K562 (cell line): ENCODE measurements at regions not wholly inside any gene's neighbourhood (a gene's known extent, or its start where the extent isn't known, plus 50 kb on each side); places are given as distances from the start of the nearest gene placed in this dataset.
"Not testable (repeated sequence)": the region's sequence is repeated elsewhere in the genome, so short reads cannot be mapped to it uniquely, and the experiment has no call there.

ENCODE experiments used
- ATAC-seq: fragments of 200-7000 bp; cut with Tn5 transposase; 3 replicates; pipeline ENCODE4 v1.9.1; 2020; ENCODE audit warnings: moderate library complexity
- BruUV-seq: library from RNA; stranded (reverse); fragments of 400-500 nt; replicated peaks from 2 replicates; lab custom pipeline; 2021; lab: Mats Ljungman, UMichigan
- CTCF ChIA-PET: fragments of 300-600 bp; formaldehyde crosslinking; extraction: SDS; loops from one replicate; lab custom pipeline; 2021; ENCODE audit warnings: low intra/inter-chr PET ratio; lab: Yijun Ruan, JAX
- POLR2A ChIA-PET: fragments of 300-600, 350-650 bp; sonication (Branson Sonifier 250); formaldehyde crosslinking; extraction: SDS; loops from one replicate; lab custom pipeline; 2021; ENCODE audit warnings: antibody characterized with exemption, inconsistent platforms; lab: Yijun Ruan, JAX
- DNase-seq, 4 experiments: peaks; one replicate each; pipeline versions ENCODE4 v3.0.0 to v3.0.0-alpha.2; 2011 to 2018; ENCODE audit warnings: low spot score in 3 of 4, mixed read lengths in 3 of 4; ENCODE audit errors: extremely low read depth in 1 of 4
- FAIRE-seq: peaks from 2 replicates; lab custom pipeline; 2011; peaks lifted over from hg19 to GRCh38; lab: Jason Lieb, UNC
- H2AFZ ChIP-seq: 2 replicates; pipeline ENCODE4 v1.6.0; 2011; ENCODE audit warnings: low read depth, low read length, control low read depth, inconsistent platforms
- H3K27ac ChIP-seq: fragments of 200-600 bp; 3 replicates; pipeline ENCODE4 v1.8.0; 2011; ENCODE audit warnings: low read depth, mild to moderate bottlenecking, control low read depth, inconsistent platforms, low read length, moderate library complexity, mixed read lengths; ENCODE audit errors: extremely low read depth
- H3K27me3 ChIP-seq, 2 experiments: fragments of 300-600 bp in 1 of 2; 2 replicates in 1 of 2; 3 replicates in 1 of 2; pipeline versions ENCODE4 v1.6.0 to v1.8.0; 2011; ENCODE audit warnings: inconsistent platforms in 2 of 2, low read length in 2 of 2, mild to moderate bottlenecking in 1 of 2, mixed read lengths in 1 of 2, moderate library complexity in 1 of 2; ENCODE audit not compliant: control insufficient read depth in 2 of 2, insufficient read depth in 2 of 2
- H3K36me3 ChIP-seq: fragments of 300-600 bp; 3 replicates; pipeline ENCODE4 v1.8.0; 2011; ENCODE audit warnings: mild to moderate bottlenecking, low read length, inconsistent platforms; ENCODE audit not compliant: control insufficient read depth, insufficient read depth
- H3K4me1 ChIP-seq, 2 experiments: fragments of 200-600 bp in 1 of 2; replicated peaks in 1 of 2; 2 replicates in 1 of 2; 3 replicates in 1 of 2; pipeline versions ENCODE4 v1.5.1 to v1.8.0; 2011; ENCODE audit warnings: inconsistent platforms in 2 of 2, low read length in 2 of 2, mild to moderate bottlenecking in 1 of 2, mixed read lengths in 1 of 2, moderate library complexity in 1 of 2; ENCODE audit not compliant: control insufficient read depth in 2 of 2, insufficient read depth in 2 of 2
- H3K4me2 ChIP-seq: 2 replicates; pipeline ENCODE4 v1.6.1; 2011; ENCODE audit warnings: low read length, control low read depth, inconsistent platforms, mixed read lengths; ENCODE audit not compliant: insufficient read depth
- H3K4me3 ChIP-seq: fragments of 200-600 bp; sonication (generic), shearing (Covaris generic); 2 replicates; pipeline ENCODE4 v1.5.1; 2016; ENCODE audit warnings: control low read depth, inconsistent platforms
- H3K79me2 ChIP-seq: fragments of 200-600 bp; 3 replicates; pipeline ENCODE4 v1.8.0; 2011; ENCODE audit warnings: low read length, inconsistent platforms; ENCODE audit not compliant: control insufficient read depth, insufficient read depth
- H3K9ac ChIP-seq, 2 experiments: 2 replicates each; pipeline versions ENCODE4 v1.6.0 to v1.6.1; 2011; ENCODE audit warnings: low read depth in 2 of 2, low read length in 2 of 2, control low read depth in 1 of 2, inconsistent platforms in 1 of 2, mild to moderate bottlenecking in 1 of 2, mixed read lengths in 1 of 2; ENCODE audit not compliant: insufficient read depth in 1 of 2
- H3K9me1 ChIP-seq: one replicate; pipeline ENCODE4 v1.6.0; 2011; ENCODE audit warnings: inconsistent platforms, mild to moderate bottlenecking, low read length, moderate library complexity; ENCODE audit not compliant: control insufficient read depth, insufficient read depth
- H3K9me3 ChIP-seq: replicated peaks from 2 replicates; pipeline ENCODE4 v1.5.1; 2011; ENCODE audit warnings: low read depth, low read length, inconsistent platforms; ENCODE audit not compliant: control insufficient read depth, insufficient read depth
- H4K20me1 ChIP-seq: replicated peaks from 2 replicates; pipeline ENCODE4 v1.6.1; 2011; ENCODE audit warnings: low read length, inconsistent platforms, mixed read lengths; ENCODE audit not compliant: control insufficient read depth, insufficient read depth
- WGBS: fragments of 100-300 bp; shearing (Covaris generic); methylation state at CpG from one replicate; pipeline ENCODE4 v1.1.6; 2016; ENCODE audit warnings: low coverage, mixed read lengths; ENCODE audit not compliant: insufficient coverage; ENCODE audit errors: missing lambda C conversion rate; 5-methylcytosine and 5-hydroxymethylcytosine counted together
- in situ Hi-C: fragments of 300-500 bp; cut with MboI; formaldehyde crosslinking; loops from 4 replicates; pipeline ENCODE4 v1.15.0; 2018; ENCODE audit warnings: inconsistent platforms, mixed read lengths
- intact Hi-C: fragments of 100-400 bp; cut with micrococcal nuclease; formaldehyde crosslinking; loops from 2 replicates; pipeline ENCODE4 v1.14.2; 2022

GRCh38 chr16:34062620-34063253, 603.3 kb downstream of the TP53TG3F start:
- H3K79me2 ChIP-seq, H4K20me1 ChIP-seq, H3K36me3 ChIP-seq, H3K4me3 ChIP-seq, H3K9me3 ChIP-seq, H2AFZ ChIP-seq, H3K4me2 ChIP-seq, H3K9ac ChIP-seq, CTCF ChIA-PET, intact Hi-C loops, H3K27ac ChIP-seq, in situ Hi-C loops, H3K9me1 ChIP-seq, H3K27me3 ChIP-seq, H3K4me1 ChIP-seq, POLR2A ChIA-PET, DNase-seq, FAIRE-seq, BruUV-seq: not testable (repeated sequence)
- 0% methylated on average over 4 of the region's 4 CpGs for WGBS
- ATAC-seq, result peak; percentile 25; the same call in 1 of the 3 replicates

GRCh38 chr16:34063498-34064157, 604.2 kb downstream of the TP53TG3F start:
- H3K9me1 ChIP-seq, result not testable (repeated sequence)

GRCh38 chr16:34064602-34065001, 605.2 kb downstream of the TP53TG3F start:
- H3K4me3 ChIP-seq, H3K9ac ChIP-seq, DNase-seq, H3K9me1 ChIP-seq, H4K20me1 ChIP-seq, ATAC-seq, in situ Hi-C loops, H3K79me2 ChIP-seq, CTCF ChIA-PET, H3K4me2 ChIP-seq, H2AFZ ChIP-seq, H3K27me3 ChIP-seq, H3K27ac ChIP-seq, FAIRE-seq, POLR2A ChIA-PET, H3K9me3 ChIP-seq, H3K36me3 ChIP-seq, intact Hi-C loops, H3K4me1 ChIP-seq, BruUV-seq: not testable (repeated sequence)
- 0% methylated on average over 2 of the region's 2 CpGs for WGBS

More at GRCh38 chr16:34063498-34064157, 604.2 kb downstream of the TP53TG3F start:
- H3K4me2 ChIP-seq, FAIRE-seq, H3K9me3 ChIP-seq, POLR2A ChIA-PET, H3K4me3 ChIP-seq, H3K27me3 ChIP-seq, H3K4me1 ChIP-seq, BruUV-seq, CTCF ChIA-PET, H4K20me1 ChIP-seq, in situ Hi-C loops, H3K79me2 ChIP-seq, intact Hi-C loops, DNase-seq, H3K27ac ChIP-seq, H3K36me3 ChIP-seq, H3K9ac ChIP-seq, H2AFZ ChIP-seq, ATAC-seq: not testable (repeated sequence)
- no CpG with 5 or more reads among the region's 1 CpG for WGBS

GRCh38 chr16:34069731-34070130, 610.3 kb downstream of the TP53TG3F start:
- H3K9ac ChIP-seq, POLR2A ChIA-PET, in situ Hi-C loops, H3K9me3 ChIP-seq, BruUV-seq, H3K79me2 ChIP-seq, FAIRE-seq, ATAC-seq, CTCF ChIA-PET, H3K27ac ChIP-seq, H2AFZ ChIP-seq, H4K20me1 ChIP-seq, H3K9me1 ChIP-seq, intact Hi-C loops, H3K4me1 ChIP-seq, H3K27me3 ChIP-seq, DNase-seq, H3K4me2 ChIP-seq, H3K4me3 ChIP-seq, H3K36me3 ChIP-seq: not testable (repeated sequence)
- under 1% methylated on average over 18 of the region's 18 CpGs for WGBS
